ENCODE measurements at regions not wholly inside any gene's neighbourhood (a gene's known extent, or its start where the extent isn't known, plus 50 kb on each side); places are given as distances from the start of the nearest gene placed in this dataset.
"Not testable (repeated sequence)": the region's sequence is repeated elsewhere in the genome, so short reads cannot be mapped to it uniquely, and the experiment has no call there.

GRCh38 chr11:26909991-26910591 is 83.8 kb upstream of the FIBIN start:
- no peaks in the 10 kb centered on the region for H3K9me3 ChIP-seq
- no peak for DNase-seq
- H3K27me3 ChIP-seq, result no peaks in the 10 kb centered on the region

GRCh38 chr11:26914968-26915367 is 78.9 kb upstream of the FIBIN start:
- peaks cover 7% of the 10 kb centered on the region for H3K9me3 ChIP-seq
- no peak for DNase-seq

More at GRCh38 chr11:26909991-26910591, 83.8 kb upstream of the FIBIN start:
- Histone ChIP-seq H3K36me3 (no peaks in the 10 kb centered on the region), H3K4me3 (no peak overlapping the region)

DNA sequence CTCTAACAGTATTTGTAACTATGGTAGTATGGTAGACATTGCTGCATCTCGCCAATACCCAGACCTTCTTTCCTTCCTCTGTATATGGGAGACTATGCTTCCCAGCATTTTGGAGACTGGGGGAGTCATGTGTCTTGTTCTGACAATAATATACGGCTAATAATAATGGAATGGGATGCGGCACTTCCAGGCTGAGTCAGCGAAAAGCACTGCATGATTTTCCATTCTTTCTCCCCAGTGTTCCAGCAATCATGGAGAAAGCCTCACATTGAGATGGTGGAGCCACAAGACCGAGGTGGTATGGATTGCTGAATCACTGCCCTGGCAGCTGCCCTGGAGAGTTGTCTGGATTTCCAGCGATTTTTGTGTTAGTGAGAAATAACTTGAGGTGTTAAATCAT is 77.1 kb upstream of the FIBIN start:
- H3K9me3 ChIP-seq, result peaks cover 7% of the 10 kb centered on the region
- H3K27me3 ChIP-seq, result no peaks in the 10 kb centered on the region
- DNase-seq, result peak; percentile 6
- H3K4me3 ChIP-seq, result no peak overlapping the region
- no peaks in the 10 kb centered on the region for H3K36me3 ChIP-seq

More at GRCh38 chr11:26914968-26915367, 78.9 kb upstream of the FIBIN start:
- Histone ChIP-seq H3K4me3 (no peak overlapping the region), H3K27me3 (no peaks in the 10 kb centered on the region), H3K36me3 (no peaks in the 10 kb centered on the region)

- H3K36me3 ChIP-seq, result no peaks in the 10 kb centered on the region
- no peak overlapping the region for H3K4me3 ChIP-seq
- H3K27me3 ChIP-seq, result no peaks in the 10 kb centered on the region
- no peaks in the 10 kb centered on the region for H3K9me3 ChIP-seq
- no peak for DNase-seq
These were observed 65.3 kb upstream of the FIBIN start for GRCh38 chr11:26928582-26928981.

DNA sequence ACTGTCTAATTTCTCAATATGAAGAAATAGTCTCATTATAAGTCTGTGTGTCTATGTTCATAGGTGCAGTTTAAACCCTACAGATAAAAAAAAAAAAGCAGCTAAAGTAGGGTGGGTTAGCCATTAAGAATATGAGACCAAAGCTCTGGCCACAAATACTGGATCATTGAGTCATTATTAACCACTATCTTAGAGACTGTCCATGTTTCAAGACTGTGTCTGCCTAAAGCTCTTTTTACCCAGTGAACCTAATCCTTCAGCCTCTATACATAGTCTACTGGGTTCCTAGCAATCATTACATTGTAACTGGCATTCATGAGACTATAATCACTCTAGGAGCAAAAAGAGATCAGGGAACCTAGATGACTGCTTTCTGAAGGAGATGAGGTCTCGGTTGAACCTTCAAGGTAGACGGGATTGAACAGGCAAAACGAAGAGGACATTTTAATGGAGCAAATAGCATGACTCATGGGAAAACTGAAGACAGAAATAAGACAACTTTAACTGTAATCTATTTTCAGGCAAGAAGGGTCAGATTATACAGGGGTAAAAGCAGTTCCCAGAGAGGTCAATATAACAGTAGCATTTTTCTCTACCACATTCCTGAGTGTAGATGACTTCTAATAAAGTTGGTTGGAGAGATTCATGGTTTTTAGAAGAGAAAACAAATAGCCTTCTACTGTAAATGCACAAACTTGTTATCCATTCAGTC is 64.0 kb upstream of the FIBIN start:
- Histone ChIP-seq H3K27me3 (no peaks in the 10 kb centered on the region), H3K9me3 (no peaks in the 10 kb centered on the region), H3K4me3 (no peak overlapping the region), H3K36me3 (no peaks in the 10 kb centered on the region)
- DNase-seq, result no peak

DNA sequence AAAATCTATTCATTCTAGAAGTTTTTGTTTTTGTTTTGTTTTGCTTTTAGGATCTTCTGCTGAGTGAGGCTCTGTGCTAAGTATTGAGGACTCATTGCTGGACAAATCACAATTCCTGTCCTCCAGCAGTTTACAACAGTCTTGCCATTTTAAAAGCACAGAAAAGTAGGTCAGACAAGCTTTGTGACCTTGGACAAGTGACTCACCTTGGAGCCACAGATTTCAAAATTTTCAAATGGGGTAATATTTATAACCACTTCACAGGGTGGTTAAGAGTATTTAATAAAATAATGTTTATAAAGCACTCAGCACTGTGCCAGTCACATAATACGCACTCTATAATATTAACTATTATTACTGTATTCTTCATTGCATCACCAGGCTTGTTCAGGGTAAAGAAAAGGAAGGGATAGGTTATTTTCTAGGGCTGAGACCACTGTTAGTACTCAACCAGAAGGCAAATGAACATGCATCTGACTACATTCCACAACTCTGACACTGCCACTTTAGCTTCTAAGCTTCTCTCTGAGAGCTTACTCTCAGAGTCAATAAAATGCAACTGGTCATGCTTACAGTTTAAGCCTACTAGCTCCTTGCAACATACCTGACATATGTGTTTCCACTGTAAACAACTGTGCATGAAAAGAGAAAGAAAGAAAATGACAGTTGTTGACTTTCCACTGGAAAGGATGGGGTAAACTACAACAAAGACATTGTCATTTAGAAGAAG is 63.2 kb upstream of the FIBIN start:
- Histone ChIP-seq H3K27me3 (no peaks in the 10 kb centered on the region), H3K36me3 (no peaks in the 10 kb centered on the region), H3K9me3 (no peaks in the 10 kb centered on the region), H3K4me3 (no peak overlapping the region)
- DNase-seq, result no peak

- Histone ChIP-seq H3K36me3 (no peaks in the 10 kb centered on the region), H3K27me3 (no peaks in the 10 kb centered on the region), H3K4me3 (no peak overlapping the region), H3K9me3 (no peaks in the 10 kb centered on the region)
- no peak for DNase-seq
These were observed 62.7 kb upstream of the FIBIN start for GRCh38 chr11:26931248-26931631.

- no peak overlapping the region for H3K4me3 ChIP-seq
- no peak for DNase-seq
- no peaks in the 10 kb centered on the region for H3K36me3 ChIP-seq
- H3K9me3 ChIP-seq, result no peaks in the 10 kb centered on the region
- no peaks in the 10 kb centered on the region for H3K27me3 ChIP-seq
These were observed 62.0 kb upstream of the FIBIN start for GRCh38 chr11:26931881-26932280.

DNA sequence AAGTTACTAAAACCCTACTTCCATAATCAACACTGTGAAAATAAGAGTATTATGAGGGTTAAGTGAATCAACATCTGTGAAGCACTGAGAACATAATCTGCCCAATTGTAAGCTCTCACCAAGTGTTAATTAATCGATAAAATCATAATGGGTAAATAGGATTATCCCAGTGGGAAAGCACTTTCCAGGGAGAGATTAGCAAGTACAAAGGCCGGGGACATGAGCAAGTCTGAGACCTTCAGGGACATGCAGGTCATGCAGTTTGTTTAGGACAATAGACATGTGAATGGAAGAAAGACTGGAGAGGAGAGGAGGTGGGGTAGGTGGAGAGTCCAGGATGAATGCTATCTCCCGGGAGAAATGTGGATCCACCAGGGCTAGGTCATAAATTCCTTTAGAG is 57.8 kb upstream of the FIBIN start:
- no peaks in the 10 kb centered on the region for H3K27me3 ChIP-seq
- H3K9me3 ChIP-seq, result no peaks in the 10 kb centered on the region
- H3K36me3 ChIP-seq, result no peaks in the 10 kb centered on the region
- no peak overlapping the region for H3K4me3 ChIP-seq
- no peak for DNase-seq

GRCh38 chr11:26937386-26937785 is 56.5 kb upstream of the FIBIN start:
- Histone ChIP-seq H3K9me3 (no peaks in the 10 kb centered on the region), H3K36me3 (no peaks in the 10 kb centered on the region), H3K4me3 (no peak overlapping the region), H3K27me3 (no peaks in the 10 kb centered on the region)
- no peak for DNase-seq

- not testable (repeated sequence) for H3K4me3 ChIP-seq, H3K27me3 ChIP-seq, DNase-seq, H3K36me3 ChIP-seq, H3K9me3 ChIP-seq
These were observed 53.4 kb upstream of the FIBIN start for GRCh38 chr11:26940501-26940900.

DNA sequence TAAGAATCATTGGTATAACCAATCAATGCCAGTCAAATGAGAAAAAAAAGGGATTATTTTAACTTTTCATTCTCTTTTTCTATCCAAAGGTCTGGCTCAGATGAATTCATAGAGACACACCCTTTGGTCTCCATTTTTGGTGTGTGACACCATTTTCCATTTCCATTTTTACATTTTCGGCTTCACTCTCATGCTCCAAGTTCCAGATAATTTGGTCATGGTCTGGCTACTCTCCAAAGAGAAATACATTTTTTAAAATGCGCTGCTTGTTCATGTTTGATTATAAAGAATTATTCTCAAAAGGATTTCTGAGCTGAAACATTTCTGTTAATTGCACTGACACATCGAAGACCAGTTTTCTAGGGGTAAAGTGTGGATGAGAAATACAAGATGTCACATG is 51.6 kb upstream of the FIBIN start:
- no peak overlapping the region for H3K4me3 ChIP-seq
- no peaks in the 10 kb centered on the region for H3K36me3 ChIP-seq
- no peak for DNase-seq
- H3K9me3 ChIP-seq, result no peaks in the 10 kb centered on the region
- H3K27me3 ChIP-seq, result no peaks in the 10 kb centered on the region

DNA sequence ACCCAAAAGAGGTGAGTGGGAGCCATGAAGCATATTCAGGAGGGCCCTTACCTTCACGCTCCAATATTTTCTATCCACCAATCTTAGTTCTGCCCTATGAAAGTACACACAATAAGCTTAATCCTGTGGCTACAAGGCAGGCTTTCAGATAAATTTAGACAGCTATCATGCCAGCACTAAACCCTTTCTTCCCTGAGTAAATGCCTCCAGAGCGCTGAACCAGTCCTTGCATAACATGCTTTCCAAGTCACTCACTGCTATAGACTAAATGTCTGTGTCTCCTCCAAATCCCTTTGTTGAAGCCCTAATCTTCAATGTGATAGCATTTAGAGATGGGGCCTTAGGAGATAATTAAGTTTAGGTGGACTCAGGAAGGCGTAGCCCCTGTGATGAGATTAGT is 50.3 kb upstream of the FIBIN start:
- H3K27me3 ChIP-seq, result no peaks in the 10 kb centered on the region
- no peak overlapping the region for H3K4me3 ChIP-seq
- DNase-seq, result no peak
- no peaks in the 10 kb centered on the region for H3K9me3 ChIP-seq
- no peaks in the 10 kb centered on the region for H3K36me3 ChIP-seq

All from MG63 (cell line).